Hepatocyte (in vitro differentiated cells): ENCODE measurements at regions not wholly inside any gene's neighbourhood (a gene's known extent, or its start where the extent isn't known, plus 50 kb on each side); places are given as distances from the start of the nearest gene placed in this dataset.

Experiments
- CTCF ChIP-seq: fragments of 200-600 bp; sonication (generic); IDR thresholded peaks from 2 replicates; pipeline ENCODE4 v1.5.1; 2016; ENCODE audit warnings: antibody characterized with exemption, mild to moderate bottlenecking; ENCODE audit not compliant: poor library complexity
- EZH2 ChIP-seq: fragments of 200-600 bp; sonication (generic); IDR thresholded peaks from 2 replicates; pipeline ENCODE4 v1.6.1; 2016; ENCODE audit warnings: antibody characterized with exemption, mild to moderate bottlenecking, borderline replicate concordance
- EZH2phosphoT487 ChIP-seq: fragments of 200-600 bp; sonication (generic); IDR thresholded peaks from one replicate; pipeline ENCODE4 v1.6.1; 2018; ENCODE audit warnings: antibody characterized with exemption, mild to moderate bottlenecking, low read depth, moderate library complexity; ENCODE audit not compliant: unreplicated experiment, severe bottlenecking

GRCh38 chr13:21228738-21229137 is 52.3 kb downstream of the MRPL57 start:
- no peak for TF ChIP-seq CTCF
- no peak for TF ChIP-seq EZH2
- TF ChIP-seq EZH2phosphoT487 = no peak
